BLaER1 (cell line): ENCODE measurements at regions not wholly inside any gene's neighbourhood (a gene's known extent, or its start where the extent isn't known, plus 50 kb on each side); places are given as distances from the start of the nearest gene placed in this dataset.

Experiments used
- H3K27ac ChIP-seq: shearing (Covaris generic); formaldehyde crosslinking; 2 replicates; pipeline ENCODE4 v1.8.1; 2022
- H3K27me3 ChIP-seq: shearing (Covaris generic); formaldehyde crosslinking; 2 replicates; pipeline ENCODE4 v1.8.1; 2022
- H3K36me3 ChIP-seq: shearing (Covaris generic); formaldehyde crosslinking; 2 replicates; pipeline ENCODE4 v1.8.1; 2022
- H3K4me1 ChIP-seq: shearing (Covaris generic); formaldehyde crosslinking; 2 replicates; pipeline ENCODE4 v1.8.1; 2022
- H3K4me2 ChIP-seq: shearing (Covaris generic); formaldehyde crosslinking; 2 replicates; pipeline ENCODE4 v1.8.1; 2022
- H3K4me3 ChIP-seq: shearing (Covaris generic); formaldehyde crosslinking; 2 replicates; pipeline ENCODE4 v1.8.1; 2022
- H3K9ac ChIP-seq: shearing (Covaris generic); formaldehyde crosslinking; 2 replicates; pipeline ENCODE4 v1.8.1; 2022
- H3K9me3 ChIP-seq: shearing (Covaris generic); formaldehyde crosslinking; 2 replicates; pipeline ENCODE4 v1.8.1; 2022
- H4K20me1 ChIP-seq: shearing (Covaris generic); formaldehyde crosslinking; 2 replicates; pipeline ENCODE4 v1.8.1; 2022
- Cebpa-rat ChIP-seq: shearing (Covaris generic); IDR thresholded peaks from 2 replicates; pipeline ENCODE4 v1.8.1; 2022

DNA sequence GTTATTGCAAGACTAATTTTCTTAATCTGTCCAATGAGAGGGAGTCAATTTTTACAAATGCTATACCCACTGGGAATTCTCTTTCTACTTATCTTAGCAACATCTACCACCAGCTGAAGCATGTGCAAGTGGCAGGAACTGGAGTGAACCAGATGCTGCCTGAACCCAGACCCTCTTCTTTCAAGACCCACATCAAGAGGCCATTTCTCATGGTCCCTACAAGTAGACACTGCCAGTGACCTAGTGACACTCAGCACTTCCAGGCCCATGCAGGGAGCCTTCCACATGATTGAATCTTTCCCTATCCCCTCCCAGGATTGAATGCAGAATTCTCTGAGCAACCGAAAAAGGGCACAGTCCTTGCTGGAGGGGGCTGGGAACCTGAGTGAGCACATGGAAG is 148.2 kb upstream of the ADAMTS16 start:
- no peaks in the 10 kb centered on the region for H3K4me1 ChIP-seq
- no peak overlapping the region for H3K9ac ChIP-seq
- no peak overlapping the region for H3K4me2 ChIP-seq
- no peaks in the 10 kb centered on the region for H3K9me3 ChIP-seq
- no peaks in the 10 kb centered on the region for H4K20me1 ChIP-seq
- TF ChIP-seq Cebpa-rat: no peak
- no peaks in the 10 kb centered on the region for H3K27me3 ChIP-seq
- no peaks in the 10 kb centered on the region for H3K36me3 ChIP-seq
- H3K4me3 ChIP-seq: no peak overlapping the region
- H3K27ac ChIP-seq: no peak overlapping the region

DNA sequence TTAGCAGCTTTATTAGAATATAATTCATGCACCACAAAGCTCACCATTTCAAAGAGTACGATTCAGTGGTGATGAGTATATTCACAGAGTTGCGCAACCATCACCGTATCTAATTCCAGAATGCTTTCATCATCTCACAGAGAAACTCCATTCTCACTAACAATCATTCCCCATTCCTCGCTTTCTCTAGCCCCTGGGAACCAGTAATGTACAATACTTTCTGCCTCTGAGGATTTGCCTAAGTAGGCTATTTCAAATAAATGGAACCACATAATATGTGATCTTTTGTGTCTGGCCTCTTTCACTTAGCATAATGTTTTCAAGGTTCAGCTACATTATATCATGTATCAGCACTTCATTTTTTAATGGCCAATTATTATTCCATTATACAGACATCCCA is 145.1 kb upstream of the ADAMTS16 start:
- Histone ChIP-seq H3K4me3 (no peak overlapping the region), H3K9ac (no peak overlapping the region), H4K20me1 (no peaks in the 10 kb centered on the region), H3K4me1 (no peaks in the 10 kb centered on the region), H3K9me3 (peaks cover 14% of the 10 kb centered on the region), H3K36me3 (no peaks in the 10 kb centered on the region), H3K27me3 (no peaks in the 10 kb centered on the region), H3K27ac (no peak overlapping the region), H3K4me2 (no peak overlapping the region)
- peak; percentile 88; the same call in 1 of the 2 replicates for TF ChIP-seq Cebpa-rat

DNA sequence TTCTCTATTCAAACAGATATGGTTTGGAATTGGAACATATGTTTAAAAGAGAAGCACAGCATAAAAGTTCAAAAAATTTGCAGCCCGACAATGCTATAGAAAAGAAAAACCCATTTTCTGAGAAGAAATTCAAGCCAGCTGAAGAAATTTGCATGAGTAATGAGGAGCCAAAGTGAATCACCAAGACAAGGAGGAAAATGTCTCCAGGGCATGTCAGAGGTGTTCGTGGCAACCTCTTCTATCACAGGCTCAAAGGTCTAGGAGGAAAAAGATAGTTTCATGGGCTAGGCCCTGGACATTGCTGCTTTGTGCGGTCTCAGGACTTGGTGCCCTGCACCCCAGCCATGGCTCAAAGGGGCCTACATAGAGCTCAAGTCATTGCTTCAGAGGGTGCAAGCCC is 134.8 kb upstream of the ADAMTS16 start:
- Histone ChIP-seq H3K36me3 (no peaks in the 10 kb centered on the region), H3K4me3 (no peak overlapping the region), H3K27ac (no peak overlapping the region), H3K27me3 (no peaks in the 10 kb centered on the region), H4K20me1 (no peaks in the 10 kb centered on the region), H3K9me3 (no peaks in the 10 kb centered on the region), H3K4me1 (no peaks in the 10 kb centered on the region), H3K4me2 (no peak overlapping the region), H3K9ac (no peak overlapping the region)
- TF ChIP-seq Cebpa-rat: no peak

DNA sequence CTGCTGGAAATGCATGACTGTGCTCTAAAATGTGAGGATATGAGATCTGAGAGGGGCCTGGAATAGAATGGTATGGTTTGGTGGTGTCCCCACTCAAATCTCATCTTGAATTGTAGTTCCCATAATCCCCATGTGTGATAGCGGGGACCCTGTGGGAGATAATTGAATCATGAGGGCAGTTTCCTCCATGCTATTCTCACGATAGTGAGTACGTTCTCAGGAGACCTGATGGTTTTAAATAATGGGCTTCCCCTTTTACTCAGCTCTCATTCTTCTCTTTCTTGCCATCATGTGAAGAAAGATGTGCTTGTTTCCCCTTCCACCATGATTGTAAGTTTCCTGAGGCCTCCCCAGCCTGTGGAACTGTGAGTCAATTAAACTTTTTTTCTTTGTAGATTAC is 133.6 kb upstream of the ADAMTS16 start:
- no peaks in the 10 kb centered on the region for H3K9me3 ChIP-seq
- no peaks in the 10 kb centered on the region for H4K20me1 ChIP-seq
- no peaks in the 10 kb centered on the region for H3K4me1 ChIP-seq
- no peak overlapping the region for H3K27ac ChIP-seq
- TF ChIP-seq Cebpa-rat: no peak
- no peaks in the 10 kb centered on the region for H3K27me3 ChIP-seq
- no peak overlapping the region for H3K9ac ChIP-seq
- no peak overlapping the region for H3K4me2 ChIP-seq
- H3K36me3 ChIP-seq: no peaks in the 10 kb centered on the region
- H3K4me3 ChIP-seq: no peak overlapping the region

DNA sequence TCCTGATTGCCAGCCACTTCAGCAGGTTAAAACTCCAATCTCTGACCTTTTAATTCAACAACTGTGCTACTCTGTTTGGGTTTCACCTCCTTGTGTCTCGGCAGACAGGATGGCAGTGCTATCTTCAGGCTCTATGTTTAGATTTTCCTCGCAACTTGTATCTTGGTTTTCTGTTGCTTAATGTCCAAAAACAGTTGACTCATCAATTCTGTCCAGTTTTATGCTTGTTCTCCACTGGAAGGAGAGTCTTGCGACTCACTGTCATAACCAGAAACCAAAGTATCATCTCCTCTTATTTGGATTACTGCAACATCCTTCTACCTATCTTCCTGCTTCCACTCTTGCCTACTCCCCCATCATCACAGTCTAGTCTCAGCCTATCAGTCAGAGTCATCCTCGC is 130.9 kb upstream of the ADAMTS16 start:
- TF ChIP-seq Cebpa-rat: no peak
- no peak overlapping the region for H3K4me3 ChIP-seq
- H3K9ac ChIP-seq: no peak overlapping the region
- no peaks in the 10 kb centered on the region for H3K27me3 ChIP-seq
- H4K20me1 ChIP-seq: no peaks in the 10 kb centered on the region
- H3K27ac ChIP-seq: no peak overlapping the region
- H3K4me2 ChIP-seq: no peak overlapping the region
- H3K36me3 ChIP-seq: no peaks in the 10 kb centered on the region
- H3K9me3 ChIP-seq: no peaks in the 10 kb centered on the region
- no peaks in the 10 kb centered on the region for H3K4me1 ChIP-seq

DNA sequence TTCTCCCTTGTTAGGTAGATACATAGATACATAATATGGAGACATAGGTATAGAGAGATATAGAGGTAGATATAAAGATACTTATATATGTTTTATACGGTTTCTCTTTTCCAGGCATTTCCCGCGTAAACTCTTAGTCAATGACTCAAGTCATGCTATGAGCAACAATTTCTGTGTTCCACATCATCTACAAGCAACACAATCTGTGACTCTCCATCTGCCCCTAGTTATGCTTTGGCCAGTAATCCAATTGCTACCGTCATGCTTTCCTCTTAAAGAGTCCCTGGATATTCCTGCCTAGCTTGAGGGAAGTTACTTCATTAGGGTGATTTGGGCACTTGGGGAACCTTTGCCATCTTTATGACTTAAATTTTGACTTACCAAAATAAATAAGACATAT is 129.0 kb upstream of the ADAMTS16 start:
- Histone ChIP-seq H4K20me1 (no peaks in the 10 kb centered on the region), H3K4me1 (no peaks in the 10 kb centered on the region), H3K27ac (no peak overlapping the region), H3K4me2 (no peak overlapping the region), H3K9me3 (no peaks in the 10 kb centered on the region), H3K27me3 (no peaks in the 10 kb centered on the region), H3K9ac (no peak overlapping the region), H3K36me3 (no peaks in the 10 kb centered on the region), H3K4me3 (no peak overlapping the region)
- no peak for TF ChIP-seq Cebpa-rat

DNA sequence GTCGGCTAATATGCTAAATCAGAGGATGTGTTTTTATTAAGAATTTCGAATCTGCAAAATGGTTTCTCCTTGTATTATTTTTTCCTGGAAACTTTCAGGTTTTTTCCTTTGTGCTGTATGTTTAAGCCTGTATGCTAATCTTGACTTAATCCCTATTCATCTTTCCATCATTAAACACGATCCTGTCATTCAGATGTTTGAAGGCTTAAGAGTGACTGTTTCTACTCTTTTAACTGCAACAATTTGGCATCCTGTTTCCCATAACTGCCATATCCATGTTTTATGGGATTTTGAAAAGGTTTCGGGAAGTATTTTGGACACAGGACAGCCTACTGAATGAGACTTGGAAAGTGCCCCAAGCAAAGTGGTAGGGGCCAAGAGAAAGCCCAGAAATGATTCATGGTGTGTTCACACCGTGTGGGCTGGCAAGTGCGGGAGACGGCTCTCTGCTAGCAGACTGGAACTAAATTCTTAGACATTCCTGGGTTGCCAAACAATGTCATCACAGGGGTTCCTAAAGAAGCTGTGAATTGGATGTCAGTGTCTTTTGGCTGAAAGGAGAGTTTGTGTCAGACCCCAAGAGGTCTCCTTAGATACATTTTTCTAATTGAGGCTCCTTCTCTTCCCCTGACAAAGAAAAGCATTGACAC is 125.4 kb upstream of the ADAMTS16 start:
- H3K27ac ChIP-seq: no peak overlapping the region

DNA sequence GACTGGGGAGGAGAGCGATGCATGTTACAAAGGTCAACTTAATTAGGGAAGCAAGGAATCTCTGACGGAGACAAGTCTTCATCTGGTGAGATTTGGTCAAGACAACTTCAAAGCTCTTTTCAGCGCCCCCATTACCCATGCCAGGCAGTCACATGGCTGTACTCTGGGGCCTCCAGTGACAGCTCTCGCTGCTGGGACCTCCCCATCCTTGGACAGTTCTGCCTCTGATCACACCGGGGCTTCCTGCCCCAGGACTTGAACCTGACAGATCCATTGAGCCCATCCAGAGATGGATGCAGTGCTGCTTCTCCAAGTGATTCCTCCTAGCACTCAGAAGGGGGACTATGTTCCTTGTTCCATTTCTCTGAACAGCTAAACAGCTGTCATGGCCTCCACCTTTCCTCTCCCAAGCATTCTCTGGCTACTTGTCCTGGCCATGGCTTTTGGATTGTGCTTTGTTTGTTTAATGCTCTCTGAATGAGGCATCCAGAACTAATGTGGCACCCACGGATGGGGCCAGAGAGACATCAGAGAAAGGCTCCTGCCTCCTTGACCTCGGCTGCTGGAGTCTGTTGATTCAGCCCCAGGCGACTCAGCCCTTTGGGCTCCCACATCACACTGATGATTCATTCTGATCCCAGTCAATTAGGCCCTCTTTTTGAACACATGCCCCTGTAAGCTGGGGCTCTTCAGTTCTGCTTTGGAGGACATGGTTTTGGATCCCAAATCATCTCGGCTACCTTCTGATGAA is 122.1 kb upstream of the ADAMTS16 start:
- H3K27ac ChIP-seq: no peak overlapping the region
- no peaks in the 10 kb centered on the region for H3K9me3 ChIP-seq

More for the DNA sequence above, 125.4 kb upstream of the ADAMTS16 start:
- Histone ChIP-seq H3K4me3 (no peak overlapping the region), H3K9ac (no peak overlapping the region), H3K4me1 (no peaks in the 10 kb centered on the region), H3K9me3 (no peaks in the 10 kb centered on the region), H3K36me3 (no peaks in the 10 kb centered on the region), H4K20me1 (no peaks in the 10 kb centered on the region), H3K27me3 (no peaks in the 10 kb centered on the region), H3K4me2 (no peak overlapping the region)
- no peak for TF ChIP-seq Cebpa-rat

DNA sequence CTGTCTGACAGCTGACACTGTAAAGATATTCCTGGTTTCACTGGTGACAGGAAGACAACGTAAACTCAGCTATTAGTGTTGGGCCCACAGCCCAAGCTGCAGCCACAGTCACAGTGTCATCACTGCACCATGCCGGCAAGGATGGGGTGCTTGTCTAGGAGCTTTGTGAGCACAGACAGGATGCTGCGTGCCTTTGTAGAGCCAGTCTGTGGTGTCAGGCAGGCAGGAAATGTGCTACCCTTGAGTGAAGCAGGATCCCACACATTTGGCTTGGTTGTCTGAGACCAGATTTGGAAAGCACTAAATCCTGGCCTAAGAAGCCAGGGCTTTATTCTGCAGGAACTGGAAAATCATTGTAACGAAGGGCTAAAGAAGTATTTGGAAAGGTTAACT is 121.6 kb upstream of the ADAMTS16 start:
- no peaks in the 10 kb centered on the region for H3K4me1 ChIP-seq
- no peaks in the 10 kb centered on the region for H4K20me1 ChIP-seq
- H3K9me3 ChIP-seq: no peaks in the 10 kb centered on the region
- no peak for TF ChIP-seq Cebpa-rat
- H3K9ac ChIP-seq: no peak overlapping the region
- no peaks in the 10 kb centered on the region for H3K27me3 ChIP-seq
- no peak overlapping the region for H3K27ac ChIP-seq
- H3K4me2 ChIP-seq: no peak overlapping the region
- no peak overlapping the region for H3K4me3 ChIP-seq
- no peaks in the 10 kb centered on the region for H3K36me3 ChIP-seq

More for the DNA sequence above, 122.1 kb upstream of the ADAMTS16 start:
- Histone ChIP-seq H3K4me3 (no peak overlapping the region), H3K27me3 (no peaks in the 10 kb centered on the region), H3K9ac (no peak overlapping the region), H3K36me3 (no peaks in the 10 kb centered on the region), H4K20me1 (no peaks in the 10 kb centered on the region), H3K4me1 (no peaks in the 10 kb centered on the region), H3K4me2 (no peak overlapping the region)
- no peak for TF ChIP-seq Cebpa-rat

DNA sequence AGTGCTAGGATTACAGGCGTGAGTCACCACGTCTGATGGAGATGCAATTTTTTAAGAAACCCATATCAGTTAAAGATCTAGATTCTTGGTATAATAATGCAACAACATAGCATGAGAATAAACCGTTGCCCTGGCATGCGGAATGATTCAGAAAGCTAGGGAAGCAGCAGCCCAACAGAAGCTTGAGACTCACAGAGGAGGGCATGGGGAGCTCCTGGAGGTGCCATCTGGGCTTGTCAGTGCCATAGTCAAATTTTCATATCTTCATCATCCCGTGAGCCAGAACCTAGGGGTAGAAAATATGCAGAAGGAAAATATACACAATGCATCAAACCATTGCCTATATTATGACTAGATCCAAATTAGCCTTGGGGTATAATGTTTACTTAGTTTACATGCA is 118.7 kb upstream of the ADAMTS16 start:
- peaks cover 10% of the 10 kb centered on the region; the same call in 1 of the 2 replicates for H3K4me1 ChIP-seq
- no peak for TF ChIP-seq Cebpa-rat
- no peaks in the 10 kb centered on the region for H3K27me3 ChIP-seq
- H4K20me1 ChIP-seq: no peaks in the 10 kb centered on the region
- H3K27ac ChIP-seq: no peak overlapping the region
- H3K36me3 ChIP-seq: no peaks in the 10 kb centered on the region
- no peak overlapping the region for H3K4me2 ChIP-seq
- no peak overlapping the region for H3K9ac ChIP-seq
- H3K9me3 ChIP-seq: peaks cover 5% of the 10 kb centered on the region; the same call in 1 of the 2 replicates
- no peak overlapping the region for H3K4me3 ChIP-seq
